SK-N-MC (cell line): ENCODE measurements at regions not wholly inside any gene's neighbourhood (a gene's known extent, or its start where the extent isn't known, plus 50 kb on each side); places are given as distances from the start of the nearest gene placed in this dataset.

Experiments used
- DNase-seq: peaks from one replicate; pipeline ENCODE4 v3.0.0-alpha.2; 2011; ENCODE audit warnings: low read depth, low spot score
- H3K27ac ChIP-seq: fragments of 200-600 bp; sonication (generic); 2 replicates; pipeline ENCODE4 v1.5.1; 2016; ENCODE audit warnings: mixed run types
- H3K36me3 ChIP-seq: fragments of 200-600 bp; sonication (generic); 2 replicates; pipeline ENCODE4 v1.6.1; 2017; ENCODE audit warnings: antibody characterized with exemption, low read length, mixed read lengths; ENCODE audit not compliant: insufficient read depth
- H3K4me3 ChIP-seq: fragments of 200-600 bp; sonication (generic); 2 replicates; pipeline ENCODE4 v1.5.1; 2016
- H3K9ac ChIP-seq: fragments of 200-600 bp; sonication (generic); 2 replicates; pipeline ENCODE4 v1.8.0; 2017; ENCODE audit warnings: mixed run types, mixed read lengths; ENCODE audit not compliant: insufficient read length
- H3K9me3 ChIP-seq: fragments of 200-600 bp; sonication (generic); 2 replicates; pipeline ENCODE4 v1.6.1; 2017; ENCODE audit warnings: low read depth, mild to moderate bottlenecking, antibody characterized with exemption, low read length, moderate library complexity, mixed read lengths
- EZH2 ChIP-seq: fragments of 200-600 bp; sonication (generic); IDR thresholded peaks from one replicate; pipeline ENCODE4 v1.6.1; 2017; ENCODE audit warnings: antibody characterized with exemption
- FOXP2 ChIP-seq: optimal IDR thresholded peaks from 2 replicates; pipeline ENCODE3; 2011; ENCODE audit warnings: mild to moderate bottlenecking, moderate library complexity; ENCODE audit not compliant: insufficient read depth; ENCODE audit errors: extremely low read length, control extremely low read depth
- POLR2AphosphoS5 ChIP-seq: IDR thresholded peaks from 2 replicates; pipeline ENCODE4 v1.6.1; 2012; ENCODE audit warnings: mild to moderate bottlenecking, low read depth, low read length, borderline replicate concordance

DNA sequence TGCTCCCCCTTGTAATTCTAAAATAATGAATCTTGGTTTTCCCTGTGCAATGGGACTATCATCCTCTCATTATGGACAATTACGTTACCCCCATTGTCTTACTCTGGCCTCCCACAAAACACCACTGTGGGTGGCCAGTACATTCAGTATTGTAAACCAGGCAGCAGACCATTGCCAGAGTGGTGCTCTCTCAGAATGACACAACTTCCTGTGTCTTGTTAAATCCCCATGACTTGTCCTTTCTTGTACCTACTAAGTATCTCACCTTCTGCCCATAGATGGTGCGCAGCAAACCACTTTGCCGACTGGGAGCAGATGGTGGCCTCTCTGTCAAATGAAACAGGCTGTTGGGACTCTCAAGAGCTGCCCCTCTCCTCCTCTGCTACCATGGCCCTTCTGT lies 287.1 kb upstream of the RAG2 start:
- Histone ChIP-seq H3K9me3 (no peaks in the 10 kb centered on the region), H3K27ac (no peak overlapping the region), H3K36me3 (no peaks in the 10 kb centered on the region), H3K9ac (no peak overlapping the region), H3K4me3 (no peak overlapping the region)
- DNase-seq, result no peak
- TF ChIP-seq POLR2AphosphoS5 (no peak), FOXP2 (no peak), EZH2 (no peak)

DNA sequence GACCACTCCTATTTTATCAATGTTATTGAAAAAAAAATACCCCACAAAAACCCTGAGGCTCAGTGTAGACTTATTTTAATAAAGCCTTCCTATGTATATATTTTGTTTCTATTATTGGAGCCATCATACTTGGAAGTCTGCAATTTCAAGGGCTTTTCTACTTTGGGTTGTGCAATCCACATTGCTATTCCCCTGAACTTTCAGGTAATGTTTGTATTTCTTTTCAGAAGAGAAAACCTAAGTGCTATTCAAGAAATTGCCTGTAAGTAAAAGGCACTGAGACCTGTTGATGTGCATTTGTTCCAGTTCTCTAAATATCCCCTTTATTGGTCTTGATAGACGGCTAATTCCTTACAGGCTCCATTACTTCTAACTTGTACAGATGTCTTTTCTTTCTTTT lies 280.7 kb upstream of the RAG2 start:
- no peaks in the 10 kb centered on the region for H3K36me3 ChIP-seq
- no peaks in the 10 kb centered on the region for H3K9me3 ChIP-seq
- H3K27ac ChIP-seq, result no peak overlapping the region
- TF ChIP-seq EZH2 (no peak), FOXP2 (no peak), POLR2AphosphoS5 (no peak)
- no peak for DNase-seq
- H3K4me3 ChIP-seq, result no peak overlapping the region
- H3K9ac ChIP-seq, result no peak overlapping the region

DNA sequence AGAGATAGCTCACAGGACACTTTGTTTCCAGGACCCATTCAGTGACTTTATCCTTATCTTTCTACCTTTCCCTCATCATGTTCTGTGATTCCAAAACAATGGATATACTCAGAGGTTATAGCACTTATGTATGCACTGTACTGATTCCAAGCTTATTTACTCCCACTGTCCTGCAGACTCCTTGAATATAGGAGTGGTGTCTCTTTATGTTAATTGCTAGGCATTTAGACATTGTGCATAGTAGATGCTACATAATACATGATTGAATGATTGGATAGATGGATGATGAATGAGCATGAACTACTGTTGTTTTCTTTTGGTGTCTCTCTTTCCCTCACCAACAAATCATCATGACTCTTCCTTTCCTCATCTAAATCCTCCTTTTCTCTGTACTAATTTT lies 279.1 kb upstream of the RAG2 start:
- no peaks in the 10 kb centered on the region for H3K9me3 ChIP-seq
- TF ChIP-seq FOXP2 (no peak), EZH2 (no peak), POLR2AphosphoS5 (no peak)
- H3K36me3 ChIP-seq, result no peaks in the 10 kb centered on the region
- H3K9ac ChIP-seq, result no peak overlapping the region
- H3K27ac ChIP-seq, result no peak overlapping the region
- no peak overlapping the region for H3K4me3 ChIP-seq
- DNase-seq, result no peak

DNA sequence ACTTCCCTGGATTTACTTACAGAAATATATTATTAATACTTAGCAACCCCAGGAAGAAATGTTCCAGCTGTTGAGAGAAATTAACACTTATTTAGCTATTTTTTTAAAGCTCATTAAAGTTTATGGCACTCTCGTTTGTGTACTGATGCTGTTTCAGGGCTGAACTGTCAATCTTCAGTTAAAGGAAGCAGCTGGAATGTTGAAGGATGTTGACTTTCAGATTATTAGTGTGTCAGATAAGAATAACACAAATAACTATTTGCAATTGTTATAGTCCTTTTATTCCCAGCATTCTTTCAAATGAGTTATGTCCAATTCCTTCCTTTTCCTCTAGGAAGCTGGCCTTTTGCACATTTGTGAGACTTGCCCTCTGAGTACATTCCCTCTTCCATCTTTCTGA lies 278.2 kb upstream of the RAG2 start:
- Histone ChIP-seq H3K9ac (no peak overlapping the region), H3K9me3 (no peaks in the 10 kb centered on the region), H3K36me3 (no peaks in the 10 kb centered on the region), H3K27ac (no peak overlapping the region), H3K4me3 (no peak overlapping the region)
- DNase-seq, result no peak
- TF ChIP-seq EZH2 (no peak), FOXP2 (no peak), POLR2AphosphoS5 (no peak)

DNA sequence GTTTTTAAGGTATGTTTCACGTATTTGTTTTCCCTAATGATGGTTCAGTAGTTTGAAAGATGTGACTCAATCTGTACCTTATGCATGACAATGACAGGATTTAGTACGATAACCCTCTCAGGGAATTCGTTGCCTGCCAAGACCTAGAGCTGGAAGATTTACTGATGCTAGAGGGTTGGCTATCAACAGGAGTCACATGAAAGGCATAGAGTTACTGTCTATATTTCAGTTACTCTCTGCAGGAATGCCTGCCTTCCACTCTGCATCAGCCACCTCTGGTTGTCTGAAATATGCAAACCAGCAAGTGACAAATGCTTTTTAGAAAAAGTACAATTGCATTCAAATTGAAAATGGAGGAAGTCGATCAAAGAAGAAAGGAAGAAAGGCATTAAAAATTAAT lies 276.3 kb upstream of the RAG2 start:
- H3K27ac ChIP-seq, result no peak overlapping the region
- H3K36me3 ChIP-seq, result no peaks in the 10 kb centered on the region
- H3K9ac ChIP-seq, result no peak overlapping the region
- TF ChIP-seq POLR2AphosphoS5, result no peak
- no peak for DNase-seq
- H3K9me3 ChIP-seq, result no peaks in the 10 kb centered on the region
- H3K4me3 ChIP-seq, result no peak overlapping the region

DNA sequence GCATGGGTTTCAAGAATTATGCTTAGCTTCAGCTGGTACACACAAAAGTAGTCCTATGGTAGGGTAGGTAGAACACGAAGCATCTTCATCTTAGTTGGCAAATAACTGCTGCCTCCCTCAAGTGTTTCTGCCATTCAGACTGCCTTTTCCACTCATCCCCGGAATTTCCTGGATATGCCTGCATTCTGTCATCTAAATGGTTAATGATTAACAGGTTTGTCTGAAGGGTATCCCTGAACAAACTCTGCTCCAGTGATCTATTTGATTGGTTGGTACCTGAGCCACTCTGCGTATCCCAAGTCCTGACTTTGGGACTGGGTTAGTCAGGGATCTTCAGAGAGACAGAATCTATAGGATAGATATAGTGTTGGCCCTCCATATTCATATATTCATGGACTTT lies 272.3 kb upstream of the RAG2 start:
- Histone ChIP-seq H3K27ac (no peak overlapping the region), H3K36me3 (no peaks in the 10 kb centered on the region), H3K9ac (no peak overlapping the region), H3K4me3 (no peak overlapping the region), H3K9me3 (no peaks in the 10 kb centered on the region)
- TF ChIP-seq FOXP2 (no peak), EZH2 (no peak), POLR2AphosphoS5 (no peak)
- DNase-seq, result no peak

DNA sequence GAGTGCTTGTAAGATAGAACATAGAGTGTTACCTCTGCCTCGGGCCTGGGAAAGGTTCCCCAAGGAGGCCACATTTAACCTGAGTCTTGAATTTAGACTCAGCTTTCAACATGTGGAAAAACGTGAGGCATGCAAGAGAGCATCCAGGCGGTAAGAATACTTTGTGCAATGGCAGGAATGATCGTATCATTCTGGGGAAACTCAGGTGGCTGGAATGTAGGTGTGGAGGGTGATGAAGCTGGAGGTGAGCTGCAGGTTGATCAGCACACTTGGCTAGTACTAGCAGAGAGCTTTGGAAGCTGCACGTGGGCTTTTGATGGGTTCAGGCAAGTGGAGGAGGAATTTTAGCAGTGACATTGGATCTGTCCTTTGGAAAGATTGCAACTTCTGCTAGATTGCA lies 270.3 kb upstream of the RAG2 start:
- no peak overlapping the region for H3K9ac ChIP-seq
- no peak overlapping the region for H3K4me3 ChIP-seq
- H3K9me3 ChIP-seq, result no peaks in the 10 kb centered on the region
- no peak overlapping the region for H3K27ac ChIP-seq
- no peak for DNase-seq
- TF ChIP-seq POLR2AphosphoS5, result no peak
- no peak for TF ChIP-seq EZH2
- TF ChIP-seq FOXP2, result no peak
- H3K36me3 ChIP-seq, result no peaks in the 10 kb centered on the region

DNA sequence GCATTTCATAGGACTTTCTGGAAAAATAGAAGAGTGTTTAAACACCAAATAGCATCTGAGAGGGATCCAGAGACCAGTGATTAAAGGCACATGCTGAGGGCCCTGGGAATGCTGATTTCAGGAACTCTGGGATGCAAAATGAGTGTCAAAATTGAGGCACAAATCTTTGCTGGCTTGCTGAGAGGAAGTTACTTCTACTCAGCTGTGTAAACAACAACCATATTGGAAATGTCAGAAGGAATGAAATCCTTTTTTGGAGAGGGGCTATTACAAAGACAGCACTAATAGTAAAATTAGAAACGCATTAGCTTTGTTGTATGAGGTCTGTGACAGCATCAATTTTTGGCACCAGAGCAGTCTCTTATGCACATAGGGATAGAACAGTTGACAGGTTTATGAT lies 267.8 kb upstream of the RAG2 start:
- TF ChIP-seq POLR2AphosphoS5 (no peak), EZH2 (no peak), FOXP2 (no peak)

DNA sequence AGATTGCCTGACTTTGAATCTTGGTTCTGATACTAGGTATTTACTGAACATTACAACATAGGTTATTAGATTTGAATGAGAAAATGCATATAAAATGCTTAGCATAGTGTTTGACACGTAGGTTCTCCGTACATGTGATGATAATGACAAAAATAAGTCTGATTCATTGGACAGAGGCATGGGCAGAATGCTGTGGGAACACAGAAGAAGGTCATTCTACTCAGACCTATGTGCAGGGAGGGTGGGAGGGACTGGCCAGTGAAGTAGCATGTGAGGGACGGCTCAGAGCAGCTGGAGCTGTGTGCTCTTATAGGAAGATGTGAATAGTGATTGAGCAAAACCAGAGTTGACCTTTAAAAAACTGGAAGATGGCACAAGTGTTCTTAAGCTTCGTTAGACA lies 256.8 kb upstream of the RAG2 start:
- H3K36me3 ChIP-seq, result no peaks in the 10 kb centered on the region
- no peak overlapping the region for H3K27ac ChIP-seq
- H3K9me3 ChIP-seq, result no peaks in the 10 kb centered on the region
- H3K4me3 ChIP-seq, result no peak overlapping the region
- TF ChIP-seq POLR2AphosphoS5 (no peak), FOXP2 (no peak), EZH2 (no peak)
- H3K9ac ChIP-seq, result no peak overlapping the region
- DNase-seq, result no peak

More for the DNA sequence above, 267.8 kb upstream of the RAG2 start:
- DNase-seq, result no peak
- Histone ChIP-seq H3K9ac (no peak overlapping the region), H3K27ac (no peak overlapping the region), H3K36me3 (no peaks in the 10 kb centered on the region), H3K4me3 (no peak overlapping the region), H3K9me3 (no peaks in the 10 kb centered on the region)
